ENCODE measurements at regions not wholly inside any gene's neighbourhood (a gene's known extent, or its start where the extent isn't known, plus 50 kb on each side); places are given as distances from the start of the nearest gene placed in this dataset.

- TF ChIP-seq CTCF (IDR thresholded peaks at IDR 0.05; ENCODE audit: low read depth, low read length): no peak
- ChIA-PET CTCF (interaction anchor here (1.0 kb wide), 1 partner anchor 8 kb away, joined by 3 read pairs; no protein-coding TSS in a partner anchor), POLR2A (no interaction called here)
- no peaks in the 10 kb centered on the region for H3K9me3 ChIP-seq (ENCODE audit: control insufficient read depth, insufficient read depth, low read length)
- no peak for DNase-seq (ENCODE audit: low read depth, low spot score)
- H3K27ac ChIP-seq (ENCODE audit: low read depth, low read length): no peak overlapping the region
- H3K27me3 ChIP-seq (ENCODE audit: control insufficient read depth, insufficient read depth, low read length): no peaks in the 10 kb centered on the region
- no peak overlapping the region for H3K4me3 ChIP-seq (ENCODE audit: low read depth, low read length)
These were observed 416.1 kb downstream of the PCDH18 start for GRCh38 chr4:137116144-137116543.

- no peaks in the 10 kb centered on the region for H3K9me3 ChIP-seq (ENCODE audit: control insufficient read depth, insufficient read depth, low read length)
- CTCF ChIA-PET: no interaction called here
- no peak overlapping the region for H3K4me3 ChIP-seq (ENCODE audit: low read depth, low read length)
- no peak for TF ChIP-seq CTCF (IDR thresholded peaks at IDR 0.05; ENCODE audit: low read depth, low read length)
- POLR2A ChIA-PET: no interaction called here
- no peak overlapping the region for H3K27ac ChIP-seq (ENCODE audit: low read depth, low read length)
- H3K27me3 ChIP-seq (ENCODE audit: control insufficient read depth, insufficient read depth, low read length): no peaks in the 10 kb centered on the region
- DNase-seq (ENCODE audit: low read depth, low spot score): no peak
These were observed 425.6 kb downstream of the PCDH18 start for GRCh38 chr4:137106733-137107132.

GRCh38 chr4:137106287-137106686 lies 426.0 kb downstream of the PCDH18 start:
- no peaks in the 10 kb centered on the region for H3K27me3 ChIP-seq (ENCODE audit: control insufficient read depth, insufficient read depth, low read length)
- ChIA-PET POLR2A (no interaction called here), CTCF (no interaction called here)
- no peak overlapping the region for H3K4me3 ChIP-seq (ENCODE audit: low read depth, low read length)
- no peak for TF ChIP-seq CTCF (IDR thresholded peaks at IDR 0.05; ENCODE audit: low read depth, low read length)
- H3K27ac ChIP-seq (ENCODE audit: low read depth, low read length): no peak overlapping the region
- DNase-seq (ENCODE audit: low read depth, low spot score): no peak
- no peaks in the 10 kb centered on the region for H3K9me3 ChIP-seq (ENCODE audit: control insufficient read depth, insufficient read depth, low read length)

- POLR2A ChIA-PET: no interaction called here
- Histone ChIP-seq H3K27me3 (ENCODE audit: control insufficient read depth, insufficient read depth, low read length) (no peaks in the 10 kb centered on the region), H3K9me3 (ENCODE audit: control insufficient read depth, insufficient read depth, low read length) (no peaks in the 10 kb centered on the region), H3K27ac (ENCODE audit: low read depth, low read length) (no peak overlapping the region), H3K4me3 (ENCODE audit: low read depth, low read length) (no peak overlapping the region)
- DNase-seq (ENCODE audit: low read depth, low spot score): no peak
- TF ChIP-seq CTCF (IDR thresholded peaks at IDR 0.05; ENCODE audit: low read depth, low read length): no peak
- CTCF ChIA-PET: interaction anchor here (0.6 kb wide), 1 partner anchor 128 kb away, joined by 3 read pairs; no protein-coding TSS in a partner anchor
These were observed 441.3 kb downstream of the PCDH18 start for GRCh38 chr4:137090951-137091350.

GRCh38 chr4:137083571-137084135 lies 448.6 kb downstream of the PCDH18 start:
- no peak overlapping the region for H3K4me3 ChIP-seq (ENCODE audit: low read depth, low read length)
- H3K9me3 ChIP-seq (ENCODE audit: control insufficient read depth, insufficient read depth, low read length): no peaks in the 10 kb centered on the region
- no peaks in the 10 kb centered on the region for H3K27me3 ChIP-seq (ENCODE audit: control insufficient read depth, insufficient read depth, low read length)
- ChIA-PET CTCF (interaction anchor here (0.5 to 1.5 kb wide), 3 partner anchors 28 to 974 kb away, joined by 3 to 4 read pairs (median 4); no protein-coding TSS in a partner anchor), POLR2A (no interaction called here)
- no peak for TF ChIP-seq CTCF (IDR thresholded peaks at IDR 0.05; ENCODE audit: low read depth, low read length)
- no peak overlapping the region for H3K27ac ChIP-seq (ENCODE audit: low read depth, low read length)
- peak; percentile 11 for DNase-seq (ENCODE audit: low read depth, low spot score)
